ENCODE measurements at regions not wholly inside any gene's neighbourhood (a gene's known extent, or its start where the extent isn't known, plus 50 kb on each side); places are given as distances from the start of the nearest gene placed in this dataset.
A peak's percentile ranks its signal among the peaks of the same experiment; 100 is the strongest.

- no peak for DNase-seq
- in situ Hi-C loops (cut with HindIII; ENCODE audit: low pct_ligation_motif_present, low pct_unique_long_range_greater_than_20kb, low sequenced_read_pairs): no loop called here
Measured at GRCh38 chr10:117664288-117664687, 121.7 kb downstream of the EMX2 start.

- DNase-seq: no peak
- in situ Hi-C loops (cut with HindIII; ENCODE audit: low pct_ligation_motif_present, low pct_unique_long_range_greater_than_20kb, low sequenced_read_pairs): no loop called here
Measured at GRCh38 chr10:117666166-117666565, 123.6 kb downstream of the EMX2 start.

DNA sequence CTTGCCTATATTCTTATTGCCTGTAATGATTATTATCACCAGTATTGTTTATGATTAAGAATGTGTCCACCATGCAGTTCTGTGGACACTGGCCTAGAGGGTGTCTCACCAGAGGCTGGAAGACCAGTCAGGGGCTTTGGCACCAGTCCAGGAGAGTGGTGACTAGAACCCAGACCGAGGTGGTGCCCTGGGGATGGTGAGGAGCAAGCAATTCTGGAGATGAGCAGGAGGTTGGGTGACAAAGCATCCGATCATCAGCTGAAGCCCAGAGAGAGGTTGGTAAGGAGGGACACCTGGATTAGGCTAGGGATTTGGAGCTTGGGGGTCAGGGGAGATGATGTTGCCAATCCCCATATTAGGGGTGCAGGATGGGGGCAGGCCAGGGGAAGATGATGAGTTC, 124.4 kb downstream of the EMX2 start:
- in situ Hi-C loops (cut with HindIII; ENCODE audit: low pct_ligation_motif_present, low pct_unique_long_range_greater_than_20kb, low sequenced_read_pairs): no loop called here
- DNase-seq: no peak

DNA sequence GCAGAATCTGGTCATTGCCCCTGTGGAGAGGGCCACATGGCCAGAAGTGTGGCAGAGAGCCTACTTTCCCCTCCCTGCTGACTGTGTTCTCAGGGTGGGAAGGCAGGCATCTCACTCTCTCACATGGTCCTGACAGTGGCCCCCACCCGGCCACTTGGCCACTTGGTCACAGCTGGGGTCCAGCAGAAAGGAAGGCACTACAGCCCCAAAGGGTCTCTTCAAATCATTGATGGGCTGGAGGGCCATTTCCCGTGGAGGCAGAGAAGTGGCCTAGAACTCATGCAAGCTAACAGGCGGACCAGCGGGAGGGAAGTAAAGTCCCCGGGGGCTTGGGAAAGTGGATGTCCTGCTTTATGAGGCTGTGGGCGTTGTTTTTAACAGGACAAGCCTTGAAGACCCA, 125.3 kb downstream of the EMX2 start:
- DNase-seq: no peak
- in situ Hi-C loops (cut with HindIII; ENCODE audit: low pct_ligation_motif_present, low pct_unique_long_range_greater_than_20kb, low sequenced_read_pairs): no loop called here

DNA sequence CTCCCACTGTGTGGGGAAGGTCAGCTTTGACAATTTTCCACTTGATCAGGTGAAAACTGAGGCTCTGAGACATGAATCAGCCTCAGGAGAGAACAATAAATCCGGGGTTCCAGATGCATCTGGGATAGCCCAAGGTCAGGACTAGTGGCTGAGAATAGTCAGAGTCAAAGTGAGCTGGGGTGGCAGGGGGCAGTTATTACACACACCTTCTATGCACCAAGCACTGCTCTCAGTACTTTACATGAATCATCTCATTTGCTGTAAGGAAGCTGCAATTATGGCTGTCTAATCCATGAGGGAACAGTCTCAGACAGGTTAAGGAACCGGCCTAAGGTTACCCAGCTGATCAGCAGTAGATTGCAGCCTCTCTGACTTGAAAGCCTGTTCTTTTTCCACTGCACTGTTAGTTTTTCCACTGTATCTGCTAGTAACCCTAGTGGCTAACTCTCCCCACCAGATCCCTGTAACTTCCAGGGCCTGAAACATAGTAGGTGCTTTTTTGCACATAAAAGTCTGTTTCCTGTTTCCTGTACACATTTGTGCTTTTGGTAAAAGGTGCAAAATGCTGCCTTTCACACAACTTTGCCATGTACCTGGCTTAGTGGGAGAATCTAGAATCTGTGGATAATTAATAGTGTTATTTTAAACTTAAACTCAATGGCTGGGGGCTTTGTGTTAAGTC, 125.9 kb downstream of the EMX2 start:
- in situ Hi-C loops (cut with HindIII; ENCODE audit: low pct_ligation_motif_present, low pct_unique_long_range_greater_than_20kb, low sequenced_read_pairs): no loop called here
- DNase-seq: no peak

GRCh38 chr10:117669122-117669521, 126.6 kb downstream of the EMX2 start:
- DNase-seq: no peak
- in situ Hi-C loops (cut with HindIII; ENCODE audit: low pct_ligation_motif_present, low pct_unique_long_range_greater_than_20kb, low sequenced_read_pairs): no loop called here

GRCh38 chr10:117670116-117670904, 127.8 kb downstream of the EMX2 start:
- no peak for DNase-seq
- in situ Hi-C loops (cut with HindIII; ENCODE audit: low pct_ligation_motif_present, low pct_unique_long_range_greater_than_20kb, low sequenced_read_pairs): no loop called here

DNA sequence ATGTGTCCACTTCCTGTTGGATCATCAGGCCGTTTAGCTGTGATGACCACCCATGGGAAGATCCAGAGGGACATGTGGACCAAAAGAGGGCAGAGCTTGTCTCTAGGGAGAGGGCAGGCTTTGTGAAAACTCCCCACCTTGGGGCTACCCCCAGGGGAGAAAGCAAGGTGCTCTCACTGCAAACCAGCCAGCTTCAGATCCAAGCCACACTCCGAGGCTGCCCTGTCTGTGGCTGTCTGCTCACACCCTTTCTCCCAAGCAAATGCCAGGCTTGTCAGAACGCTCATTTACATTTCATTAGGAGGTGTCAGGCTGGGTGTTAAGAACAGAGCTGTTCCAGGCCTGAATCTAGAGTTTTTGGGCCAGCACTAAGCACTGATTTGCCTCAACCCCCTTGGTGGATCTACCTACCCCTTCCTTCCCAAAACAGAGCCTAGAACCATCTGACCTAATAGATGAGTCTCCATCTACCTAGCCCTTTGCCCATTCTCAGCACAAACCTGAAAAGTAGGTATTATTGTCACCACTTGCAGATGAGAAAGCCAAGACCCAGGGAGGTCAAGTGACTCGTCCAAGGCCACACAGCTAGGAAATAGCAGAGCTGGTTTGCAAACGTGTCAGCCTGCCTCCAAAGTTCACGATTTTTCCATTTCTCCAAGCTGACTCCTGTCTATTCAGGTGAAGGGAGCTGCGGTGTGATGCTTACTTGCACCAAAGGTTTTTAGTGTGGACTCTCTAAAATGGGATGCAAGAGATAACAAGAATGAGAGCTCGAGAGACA, 130.9 kb downstream of the EMX2 start:
- no peak for DNase-seq
- in situ Hi-C loops (cut with HindIII; ENCODE audit: low pct_ligation_motif_present, low pct_unique_long_range_greater_than_20kb, low sequenced_read_pairs): no loop called here

DNA sequence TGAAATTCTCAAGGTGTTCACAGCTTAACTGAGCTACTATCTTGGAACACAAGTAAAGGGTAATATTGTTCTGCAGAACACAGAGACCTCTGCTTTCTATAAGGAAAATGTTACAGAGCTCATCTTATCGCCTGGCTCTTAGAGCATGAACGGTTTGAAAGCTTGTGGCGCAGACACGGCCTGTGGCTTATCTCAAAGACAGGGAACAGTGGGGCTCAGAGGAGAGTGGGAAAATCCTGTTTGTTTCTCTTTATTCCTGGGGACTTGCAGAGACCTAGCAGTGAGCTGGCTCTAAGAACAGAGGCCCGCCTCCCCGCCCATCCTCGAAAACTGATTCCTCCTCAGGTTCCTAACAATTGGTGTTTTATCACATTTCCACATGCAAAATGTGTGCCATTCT, 131.7 kb downstream of the EMX2 start:
- in situ Hi-C loops (cut with HindIII; ENCODE audit: low pct_ligation_motif_present, low pct_unique_long_range_greater_than_20kb, low sequenced_read_pairs): no loop called here
- no peak for DNase-seq

DNA sequence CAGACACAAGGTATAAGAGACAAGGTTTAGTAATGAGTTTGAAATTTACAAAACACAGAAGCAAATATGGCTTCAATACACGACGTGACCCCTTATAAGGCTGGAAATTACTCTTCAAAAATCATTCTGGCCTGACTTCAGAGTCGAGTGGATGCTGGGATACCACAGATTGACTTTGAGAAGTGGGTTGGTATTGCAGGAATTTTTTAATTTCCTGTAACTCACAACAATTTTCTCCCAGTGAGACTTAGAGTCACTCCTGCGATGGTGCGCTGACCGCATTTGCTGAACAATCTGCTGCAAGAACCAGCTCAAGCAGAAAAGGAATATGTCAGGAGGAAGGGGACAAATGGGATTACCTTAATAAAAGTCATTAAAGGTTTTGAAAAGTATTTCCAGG, 132.1 kb downstream of the EMX2 start:
- in situ Hi-C loops (cut with HindIII; ENCODE audit: low pct_ligation_motif_present, low pct_unique_long_range_greater_than_20kb, low sequenced_read_pairs): no loop called here
- no peak for DNase-seq

DNA sequence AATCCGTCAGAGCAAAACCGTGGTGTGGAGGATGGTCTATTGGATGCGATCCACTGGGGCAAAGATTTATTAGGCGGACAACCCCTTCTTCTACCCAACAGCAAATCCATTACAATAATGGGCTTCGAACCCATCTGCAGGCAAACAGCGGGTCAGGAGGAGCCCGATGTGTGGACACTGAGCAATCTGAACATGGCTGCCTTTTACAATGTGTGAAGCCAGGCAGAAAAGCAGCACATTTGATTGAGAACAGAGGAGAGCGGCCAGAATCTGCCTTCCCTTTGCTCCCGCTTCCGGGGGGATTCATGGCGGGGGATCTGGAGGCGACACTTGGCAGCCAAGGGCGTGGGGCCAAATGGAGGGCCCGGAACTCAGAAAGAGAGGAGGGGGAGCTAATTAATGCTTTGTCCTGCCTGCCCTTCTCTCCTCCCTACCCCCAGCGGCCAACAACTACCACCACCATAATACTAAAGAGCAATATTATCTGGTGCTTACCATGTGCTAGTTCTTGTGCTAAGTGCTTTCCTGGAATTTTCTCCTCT, 133.0 kb downstream of the EMX2 start:
- no peak for DNase-seq
- in situ Hi-C loops (cut with HindIII; ENCODE audit: low pct_ligation_motif_present, low pct_unique_long_range_greater_than_20kb, low sequenced_read_pairs): no loop called here

- DNase-seq: no peak
- in situ Hi-C loops (cut with HindIII; ENCODE audit: low pct_ligation_motif_present, low pct_unique_long_range_greater_than_20kb, low sequenced_read_pairs): no loop called here
Measured at GRCh38 chr10:117677239-117677638, 134.7 kb downstream of the EMX2 start.

DNA sequence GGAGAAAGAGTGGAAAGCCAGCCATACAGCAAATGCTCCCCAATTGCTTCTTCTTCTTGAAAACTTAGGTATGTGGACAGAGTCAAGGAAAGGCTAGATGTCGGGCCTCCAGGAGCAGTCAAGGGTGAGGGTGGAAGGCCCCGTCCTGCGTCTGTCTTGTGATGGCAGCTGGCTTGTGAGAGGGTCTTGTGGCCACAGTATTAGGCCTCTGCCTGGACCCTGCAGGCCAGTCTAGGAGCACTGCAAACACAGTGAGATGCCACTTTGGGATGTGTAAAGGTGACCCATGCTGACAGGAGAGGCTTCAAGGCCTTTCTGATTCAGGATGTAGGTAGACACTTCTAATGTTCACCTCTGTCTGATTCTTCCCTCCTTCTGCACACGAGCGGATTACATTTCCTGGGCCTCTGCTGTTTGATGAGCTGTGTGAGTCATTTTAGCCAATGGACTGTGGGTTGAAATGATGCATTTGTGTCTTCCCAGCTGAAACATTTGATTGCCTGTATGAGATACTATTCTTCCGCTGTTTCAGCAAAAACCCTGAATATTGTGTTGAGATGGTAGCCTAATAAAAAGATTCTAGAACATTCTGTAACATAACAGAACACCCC, 135.4 kb downstream of the EMX2 start:
- peak; percentile 30 for DNase-seq
- in situ Hi-C loops (cut with HindIII; ENCODE audit: low pct_ligation_motif_present, low pct_unique_long_range_greater_than_20kb, low sequenced_read_pairs): no loop called here

- in situ Hi-C loops (cut with HindIII; ENCODE audit: low pct_ligation_motif_present, low pct_unique_long_range_greater_than_20kb, low sequenced_read_pairs): no loop called here
Measured at GRCh38 chr10:117680601-117681000, 138.1 kb downstream of the EMX2 start.

GRCh38 chr10:117681104-117681503, 138.6 kb downstream of the EMX2 start:
- no peak for DNase-seq
- in situ Hi-C loops (cut with HindIII; ENCODE audit: low pct_ligation_motif_present, low pct_unique_long_range_greater_than_20kb, low sequenced_read_pairs): no loop called here

More at GRCh38 chr10:117680601-117681000, 138.1 kb downstream of the EMX2 start:
- DNase-seq: peak; percentile 31

- in situ Hi-C loops (cut with HindIII; ENCODE audit: low pct_ligation_motif_present, low pct_unique_long_range_greater_than_20kb, low sequenced_read_pairs): no loop called here
- DNase-seq: no peak
Measured at GRCh38 chr10:117684046-117684610, 141.6 kb downstream of the EMX2 start.

DNA sequence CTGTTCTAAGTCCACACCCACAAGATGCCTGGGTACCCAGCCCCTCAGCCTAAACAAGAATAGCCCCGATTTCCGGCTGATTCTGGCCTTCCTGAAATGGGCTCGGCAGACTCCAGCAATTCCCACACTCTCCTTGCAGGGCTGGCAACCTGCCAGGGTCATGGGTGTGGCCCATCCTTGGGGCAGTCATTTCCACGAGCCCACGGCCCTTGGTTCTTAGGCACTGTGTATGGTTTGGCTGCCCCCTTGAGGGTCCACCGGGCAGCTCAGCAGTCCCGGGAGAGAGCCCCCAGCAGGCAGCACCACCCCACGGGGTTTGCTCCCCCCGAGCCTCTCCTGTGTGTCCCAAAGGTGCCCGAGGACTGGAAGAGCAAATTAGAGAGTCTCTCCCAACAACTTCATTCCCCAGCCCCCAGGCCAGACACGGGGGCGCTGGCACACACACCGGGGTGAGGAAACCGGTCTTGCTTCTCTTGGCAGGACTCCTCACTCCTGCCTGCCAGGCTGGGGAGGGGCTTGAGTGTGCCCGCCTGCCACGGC, 142.2 kb downstream of the EMX2 start:
- DNase-seq: peak; percentile 10
- in situ Hi-C loops (cut with HindIII; ENCODE audit: low pct_ligation_motif_present, low pct_unique_long_range_greater_than_20kb, low sequenced_read_pairs): no loop called here

GRCh38 chr10:117685431-117685830, 142.9 kb downstream of the EMX2 start:
- in situ Hi-C loops (cut with HindIII; ENCODE audit: low pct_ligation_motif_present, low pct_unique_long_range_greater_than_20kb, low sequenced_read_pairs): no loop called here
- no peak for DNase-seq
